ENCODE measurements at regions not wholly inside any gene's neighbourhood (a gene's known extent, or its start where the extent isn't known, plus 50 kb on each side); places are given as distances from the start of the nearest gene placed in this dataset.

DNA sequence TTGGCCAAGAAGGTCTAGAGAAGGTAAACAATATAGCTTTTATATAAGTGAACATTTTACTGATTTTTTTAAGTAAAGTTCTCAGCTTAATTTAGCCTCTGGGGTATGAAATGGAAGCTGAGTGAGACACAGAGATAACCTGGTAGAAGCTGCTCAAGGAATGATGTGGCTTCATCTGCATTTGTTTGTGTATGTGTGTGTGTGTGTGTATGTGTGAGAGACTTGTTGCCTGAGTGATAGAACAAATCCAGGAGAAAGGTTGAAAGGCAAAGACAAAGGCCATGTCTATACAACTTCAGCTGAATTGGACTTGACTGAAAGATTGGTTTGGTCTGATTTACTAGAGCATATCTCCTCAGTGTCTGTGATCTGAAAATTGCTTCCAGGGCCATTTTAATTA is 63.6 kb downstream of the PCDH7 start:
- DNase-seq (ENCODE audit: low read depth): no peak

DNA sequence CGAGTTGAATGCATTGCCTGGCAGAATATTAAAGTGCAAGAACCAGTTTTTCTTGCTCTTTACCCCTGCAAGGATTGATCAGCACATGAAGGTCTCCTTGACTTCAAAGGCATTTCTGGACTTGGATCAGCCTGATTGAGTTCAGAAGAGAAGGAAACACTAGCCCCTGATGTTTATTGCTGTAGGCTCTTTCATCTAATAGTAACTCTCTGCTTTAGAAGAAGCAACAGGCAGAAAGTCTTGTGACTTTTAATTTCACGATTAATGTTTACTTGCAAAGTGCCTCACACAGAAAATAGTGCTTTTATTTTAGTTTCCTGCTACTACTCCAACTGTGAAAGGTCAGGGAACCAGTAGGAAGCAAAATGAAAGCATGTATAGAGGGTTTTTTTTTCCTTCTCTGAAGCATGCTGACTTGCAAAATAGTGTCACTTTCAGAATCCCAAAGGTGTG is 69.1 kb downstream of the PCDH7 start:
- no peak for DNase-seq (ENCODE audit: low read depth)

DNA sequence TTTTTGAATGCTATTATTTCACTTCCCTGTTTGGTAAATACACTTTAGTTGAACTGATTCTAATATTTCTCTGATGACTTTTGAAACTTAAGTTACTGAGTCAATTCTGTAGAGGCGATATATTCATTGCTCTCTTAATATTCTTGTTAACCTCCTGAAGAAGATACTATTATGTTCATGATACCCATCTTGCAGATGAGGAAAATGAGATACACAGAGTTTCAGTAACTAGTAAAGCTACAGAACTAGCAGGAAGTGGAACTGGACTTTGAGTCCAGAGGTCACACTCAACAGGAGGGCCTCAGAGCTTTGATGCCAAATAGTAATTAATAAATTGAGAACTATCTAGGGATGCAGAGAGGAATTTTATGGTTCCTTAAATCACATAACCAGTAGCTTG is 70.0 kb downstream of the PCDH7 start:
- DNase-seq (ENCODE audit: low read depth): no peak

DNA sequence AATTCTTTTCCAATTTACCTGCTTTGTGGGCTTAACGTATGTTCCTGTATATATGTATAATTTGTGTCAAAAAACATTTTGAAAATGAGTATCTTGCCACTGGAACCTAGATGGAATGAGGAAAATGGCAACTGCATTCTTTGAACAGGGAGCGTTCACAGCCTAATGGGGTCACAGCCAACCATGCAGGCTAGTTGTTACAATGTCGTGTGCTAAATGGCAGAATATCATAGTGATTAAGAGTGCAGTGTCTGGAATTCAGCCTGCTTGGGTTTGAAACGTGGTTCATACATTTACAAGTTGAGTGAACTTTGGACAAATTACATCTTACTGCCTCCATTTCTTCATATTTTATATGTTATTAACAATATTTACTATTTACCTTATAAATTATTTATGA is 70.8 kb downstream of the PCDH7 start:
- no peak for DNase-seq (ENCODE audit: low read depth)

DNA sequence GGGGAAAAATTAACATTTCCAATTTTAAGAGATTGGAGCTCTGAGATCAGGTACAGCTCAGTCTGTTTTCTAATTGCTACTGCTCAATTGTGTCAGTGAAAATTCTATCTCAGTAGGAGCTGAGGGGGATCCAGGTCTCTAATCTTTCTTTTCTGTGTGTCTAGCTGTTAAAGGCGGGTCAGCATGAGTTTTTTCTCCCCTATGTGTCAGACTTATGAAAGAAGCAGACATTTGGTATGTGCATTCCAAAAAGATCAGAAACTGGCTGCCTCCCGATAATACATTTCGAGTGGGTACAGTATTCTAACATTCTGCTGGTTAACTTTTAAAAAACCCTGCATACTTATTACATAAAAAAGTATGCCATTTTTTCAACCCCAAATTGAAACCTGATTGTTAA is 72.4 kb downstream of the PCDH7 start:
- DNase-seq (ENCODE audit: low read depth): no peak

DNA sequence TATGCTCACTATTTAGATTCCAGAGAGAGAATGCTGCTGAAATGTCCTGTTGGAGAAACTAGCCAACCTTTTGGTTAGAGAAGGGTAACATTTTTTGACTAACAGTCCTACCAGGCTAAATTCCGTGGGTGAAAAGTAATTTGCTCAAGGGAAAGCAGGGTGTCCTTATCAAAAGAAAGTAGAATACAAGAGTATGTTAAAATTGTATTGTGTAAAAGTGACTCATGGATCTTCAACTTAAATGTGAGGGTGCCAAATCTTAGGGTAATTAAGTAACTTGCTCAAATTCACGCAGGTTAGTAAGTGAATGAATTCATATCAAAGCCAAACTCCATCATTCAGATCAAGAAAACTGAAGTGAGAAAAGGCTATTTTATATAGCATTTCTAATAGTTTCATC is 81.7 kb downstream of the PCDH7 start:
- no peak for DNase-seq (ENCODE audit: low read depth)

DNA sequence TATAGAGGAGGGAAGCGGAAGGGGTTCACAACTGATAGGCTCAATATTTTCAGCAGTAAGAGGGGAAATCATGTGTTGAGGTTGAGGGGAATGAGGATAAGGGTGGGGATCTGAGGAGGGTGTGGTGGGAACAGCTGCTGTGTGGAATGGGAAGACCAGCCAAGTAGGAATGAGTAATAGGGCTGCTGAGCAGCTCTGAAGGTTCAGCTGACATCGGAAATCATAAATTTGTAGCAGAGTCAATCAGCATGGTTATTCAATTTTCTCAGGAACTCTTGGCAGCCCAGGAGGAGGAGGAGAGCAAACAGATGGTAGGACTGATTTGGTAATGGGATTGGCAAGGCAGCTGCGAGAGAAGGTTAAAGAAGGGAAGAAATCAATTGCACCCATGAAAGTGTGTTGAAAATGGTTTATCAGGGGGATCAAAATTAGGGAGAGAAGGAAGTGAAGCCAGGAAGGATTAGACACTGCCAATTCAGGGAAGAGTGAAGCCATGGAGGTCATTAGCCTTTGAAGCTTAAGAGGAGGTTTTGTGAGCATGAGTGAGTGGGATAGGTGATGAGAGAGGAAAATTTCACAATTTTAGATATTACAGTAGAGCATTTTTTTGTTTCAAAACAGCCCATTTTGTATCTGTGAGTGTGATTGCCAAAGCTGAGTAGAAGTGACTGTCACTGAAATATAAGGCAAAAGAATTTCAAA is 82.6 kb downstream of the PCDH7 start:
- DNase-seq (ENCODE audit: low read depth): peak; percentile 97

DNA sequence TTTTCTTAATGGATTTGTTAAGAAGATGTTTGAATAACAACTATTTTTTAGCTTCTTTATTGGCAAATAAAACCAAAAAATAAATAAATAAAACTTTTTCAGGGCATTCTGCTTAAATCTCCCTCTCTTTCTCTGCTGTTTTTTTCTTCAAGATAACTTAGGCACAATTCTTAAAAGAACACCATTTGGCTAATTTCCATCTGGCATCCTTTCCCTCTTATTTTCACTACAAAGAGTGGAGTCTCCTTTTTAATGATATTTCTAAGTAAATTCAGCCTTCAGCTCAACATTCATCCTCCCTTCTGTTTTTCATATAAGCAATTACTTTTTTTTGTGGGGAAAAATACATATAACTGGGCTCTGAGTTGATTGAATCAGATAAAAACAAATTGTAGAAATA is 88.1 kb downstream of the PCDH7 start:
- peak; percentile 33 for DNase-seq (ENCODE audit: low read depth)

DNA sequence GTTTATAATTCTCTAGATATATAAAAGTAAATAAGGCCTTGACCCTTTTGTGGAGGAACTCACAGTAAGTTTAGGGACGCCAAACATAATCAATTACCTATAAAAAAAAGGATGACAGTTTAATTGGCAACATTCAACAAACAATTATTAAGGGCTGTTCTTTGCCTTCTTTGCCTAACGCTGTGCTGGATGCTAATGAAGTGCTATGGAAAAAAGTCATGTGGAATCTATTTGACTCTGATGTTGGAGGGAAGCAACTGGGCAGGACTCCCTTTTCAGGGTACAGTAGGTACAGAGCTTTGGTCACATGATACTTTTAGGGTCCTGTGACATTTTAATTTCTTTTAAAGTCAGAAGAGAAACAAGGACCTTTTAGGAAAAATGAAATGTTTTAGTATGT is 91.1 kb downstream of the PCDH7 start:
- DNase-seq (ENCODE audit: low read depth): no peak

DNA sequence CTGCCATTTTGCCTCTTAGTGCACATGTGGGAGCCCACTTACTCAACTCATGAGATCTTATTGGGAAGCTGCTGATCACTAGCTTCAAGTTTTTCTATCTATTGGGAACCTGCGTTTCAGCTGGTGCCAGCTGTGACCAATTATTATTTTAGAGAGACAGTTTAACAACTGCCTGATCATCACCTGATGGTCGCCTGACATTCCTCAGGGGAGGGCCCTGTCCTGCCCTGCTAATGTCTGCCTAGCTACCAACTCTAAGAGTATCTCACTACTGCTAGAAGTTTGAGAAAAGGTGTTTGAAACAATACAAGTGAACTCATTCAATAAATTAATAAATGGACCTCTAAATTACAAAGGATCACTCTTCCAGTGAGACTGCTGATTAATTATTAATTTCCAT is 95.5 kb downstream of the PCDH7 start:
- DNase-seq (ENCODE audit: low read depth): no peak

DNA sequence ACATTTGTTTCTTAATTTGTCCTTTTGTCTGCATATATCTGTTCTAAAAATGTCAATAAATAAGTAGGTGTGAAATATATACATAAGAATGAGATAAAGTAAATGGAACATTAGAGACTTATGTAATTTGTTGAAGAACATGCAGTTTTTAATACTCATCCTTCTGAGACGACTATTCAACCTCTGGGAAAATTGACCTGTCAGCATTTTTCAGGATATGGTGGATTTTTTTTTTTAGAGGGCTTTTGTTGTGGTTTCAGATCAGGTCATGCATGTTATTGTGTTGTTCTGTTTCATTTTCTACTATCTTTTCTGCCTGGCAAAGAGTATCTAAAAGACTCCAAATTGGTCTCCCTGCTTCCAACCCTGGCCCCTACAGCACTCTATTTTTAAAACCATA is 97.3 kb downstream of the PCDH7 start:
- DNase-seq (ENCODE audit: low read depth): no peak

DNA sequence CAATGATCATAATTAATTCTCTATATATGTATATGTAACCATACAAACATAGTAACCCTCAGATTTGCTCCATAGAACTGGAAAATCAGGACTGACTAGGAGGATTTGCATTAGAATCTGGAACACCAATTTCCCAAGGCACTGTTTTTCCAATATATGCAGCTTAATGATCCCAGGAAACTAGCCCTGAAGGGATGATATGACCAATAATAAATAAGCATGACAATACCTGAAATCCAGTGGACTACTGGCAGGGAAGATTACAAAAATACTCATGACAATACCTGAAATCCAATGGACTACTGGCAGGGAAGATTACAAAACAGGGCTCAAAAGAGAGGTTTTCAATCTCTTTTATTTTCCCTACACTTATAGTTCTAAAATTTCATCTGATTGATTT is 98.4 kb downstream of the PCDH7 start:
- no peak for DNase-seq (ENCODE audit: low read depth)

DNA sequence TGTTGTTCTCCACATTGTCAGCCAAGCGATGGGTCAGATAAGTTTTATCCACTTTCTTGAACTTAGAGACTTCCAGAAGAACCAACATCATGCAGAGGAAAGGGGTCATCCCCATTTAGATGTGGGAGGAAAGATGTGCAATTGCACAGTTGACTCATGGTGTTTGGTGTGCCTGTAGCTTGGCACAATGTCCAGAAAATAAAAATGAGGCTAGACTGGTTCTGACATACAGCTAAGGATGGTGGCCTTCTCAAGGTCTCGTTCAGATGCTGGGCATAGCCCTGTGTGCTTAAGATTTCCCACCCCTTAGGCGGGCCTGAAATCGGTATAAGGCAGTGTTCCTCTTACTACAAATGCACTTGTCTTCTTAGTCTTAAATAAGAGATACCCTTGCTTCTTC is 101.1 kb downstream of the PCDH7 start:
- no peak for DNase-seq (ENCODE audit: low read depth)

DNA sequence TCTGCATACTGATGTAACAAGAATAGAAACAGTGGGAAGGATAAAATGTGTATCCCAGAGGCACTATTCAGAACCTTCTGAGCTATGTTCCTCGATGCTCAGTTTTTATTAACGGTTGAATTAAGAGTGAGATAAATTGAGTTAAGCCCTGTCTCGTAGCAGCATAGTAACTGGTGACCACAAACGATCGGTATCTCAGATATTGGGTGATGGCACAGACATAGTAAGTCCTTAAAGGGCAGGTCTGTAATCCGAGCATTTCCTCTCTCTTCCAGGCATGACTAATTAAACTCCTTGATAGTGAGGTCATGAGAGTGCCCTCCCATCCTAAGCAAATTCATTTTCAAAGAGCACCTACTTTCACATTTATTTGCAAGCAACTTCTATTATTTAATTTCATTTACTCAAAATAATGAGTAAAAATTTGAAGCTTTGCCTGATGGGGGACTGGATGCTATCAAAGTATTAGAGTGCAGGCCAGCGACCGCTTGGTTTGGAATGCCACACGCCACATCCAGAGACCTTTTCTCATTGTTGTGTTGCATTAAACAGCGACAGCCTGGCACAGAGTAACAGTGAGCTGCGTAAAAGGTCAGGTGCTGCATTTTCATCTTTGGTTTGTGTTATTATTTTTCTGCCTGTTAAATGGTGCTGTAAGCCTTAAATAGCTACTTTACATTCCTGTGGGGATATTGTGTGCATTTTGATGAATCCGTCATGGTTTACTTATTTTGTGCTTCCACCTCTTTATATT is 101.9 kb downstream of the PCDH7 start:
- DNase-seq (ENCODE audit: low read depth): peak; percentile 68

DNA sequence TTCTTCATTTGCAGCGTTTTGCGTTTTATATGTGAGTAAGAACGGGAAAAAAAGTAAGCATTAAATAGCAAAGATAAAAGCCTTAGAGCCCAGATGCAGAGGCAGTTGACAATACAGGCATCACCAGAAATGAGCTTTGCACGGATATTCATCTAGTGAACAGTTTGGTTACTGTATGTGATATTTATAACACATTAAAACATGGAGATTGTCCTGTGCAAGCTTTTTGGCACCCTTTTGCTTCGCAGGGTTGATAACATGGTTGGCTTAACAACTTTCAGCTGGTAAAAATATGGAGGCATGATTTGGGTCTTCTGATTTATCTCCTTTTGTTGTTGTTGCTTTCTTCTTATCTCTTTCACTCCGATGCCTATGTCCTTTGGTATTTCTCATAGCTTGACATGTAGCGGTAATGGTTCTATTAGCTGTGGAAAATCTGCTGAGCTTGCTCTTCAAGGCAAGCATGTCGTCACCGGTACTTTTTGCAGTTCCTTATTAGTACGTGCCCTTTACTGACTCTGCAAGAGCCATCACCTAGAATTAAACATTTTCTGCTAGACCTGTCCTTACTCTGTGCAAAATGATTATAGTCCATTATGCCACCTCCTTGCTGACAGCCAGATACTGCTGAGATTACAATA is 102.9 kb downstream of the PCDH7 start:
- no peak for DNase-seq (ENCODE audit: low read depth)

DNA sequence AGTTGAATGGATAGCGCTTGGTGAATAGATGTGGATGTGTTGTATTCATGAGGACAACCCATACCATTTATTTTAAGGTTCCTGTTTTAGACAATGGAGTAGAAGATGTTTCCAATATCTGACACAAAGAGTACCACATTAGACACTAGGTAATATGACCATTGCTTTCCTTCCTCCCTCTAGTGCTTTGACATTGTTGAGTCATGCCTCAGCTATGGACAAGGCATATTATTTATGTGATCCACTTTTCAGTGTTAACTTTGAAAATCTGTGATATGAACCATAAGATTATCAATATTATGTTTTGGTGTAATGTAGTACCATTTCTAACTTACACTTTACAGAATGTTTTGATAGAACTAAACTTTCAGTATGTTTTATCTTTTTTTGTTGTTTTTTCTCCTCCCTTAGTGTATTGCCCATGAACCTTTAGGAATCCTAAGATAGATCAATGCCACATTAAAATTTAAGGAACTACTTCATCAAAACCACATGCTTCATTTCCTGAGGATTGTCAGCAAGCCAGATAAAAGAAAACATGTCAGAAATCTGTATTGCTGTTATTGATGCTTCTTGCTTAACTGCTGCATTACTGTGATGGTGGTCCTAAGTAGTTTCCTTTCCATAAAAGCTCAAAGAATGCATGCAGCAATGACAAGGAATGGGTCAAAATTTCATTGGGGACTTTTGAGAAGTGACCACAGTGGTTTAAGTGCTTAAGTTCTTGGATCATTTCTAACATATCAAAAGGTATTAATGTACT is 105.0 kb downstream of the PCDH7 start:
- no peak for DNase-seq (ENCODE audit: low read depth)

DNA sequence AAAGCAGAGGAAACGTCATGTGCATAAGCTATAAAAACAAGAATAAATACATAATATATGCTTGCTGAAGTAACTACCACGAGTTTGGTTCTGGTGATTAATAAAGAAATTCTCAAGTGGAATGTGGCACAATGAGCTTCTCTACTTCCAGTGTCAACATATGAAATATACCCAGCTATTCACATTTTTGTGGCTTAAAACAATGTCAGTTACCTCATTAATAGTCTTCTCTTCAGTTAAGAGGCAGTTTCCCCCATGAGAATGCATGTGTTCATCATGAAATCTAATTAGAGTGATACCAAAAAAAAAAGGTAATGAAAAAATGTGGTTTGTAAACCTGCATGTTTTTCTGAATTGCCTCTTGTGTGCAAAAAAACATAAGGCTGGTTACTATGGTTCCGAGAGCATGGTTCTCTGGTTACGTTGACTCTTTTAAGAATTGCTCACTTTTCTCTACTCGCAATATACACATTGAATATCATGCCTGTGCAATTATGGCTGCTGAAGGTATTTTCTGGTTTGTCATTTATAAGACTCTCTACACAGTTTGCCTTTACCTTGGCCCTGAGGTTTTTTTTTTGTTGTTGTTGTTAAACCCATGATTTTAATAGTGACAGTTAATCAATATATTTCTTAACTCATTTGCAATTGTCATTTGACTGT is 108.2 kb downstream of the PCDH7 start:
- peak; percentile 32 for DNase-seq (ENCODE audit: low read depth)

DNA sequence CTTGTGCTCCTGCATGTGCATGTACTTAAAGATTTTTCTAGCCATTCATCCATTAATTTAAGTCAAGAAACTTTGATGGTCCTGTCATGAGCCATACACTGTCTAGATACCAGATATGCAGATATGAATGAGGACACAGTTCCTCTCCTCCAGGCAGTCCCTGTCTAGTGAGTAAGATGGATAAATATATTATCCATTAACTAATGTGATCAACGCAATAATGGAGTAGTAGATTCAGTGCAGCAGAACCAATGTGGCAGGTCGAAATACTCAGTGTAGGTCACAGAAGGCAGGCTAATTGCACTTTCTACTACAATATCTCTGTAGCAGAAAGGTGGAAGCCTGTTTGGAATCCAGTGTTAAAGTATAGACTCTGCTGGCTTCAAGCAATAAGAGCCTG is 112.5 kb downstream of the PCDH7 start:
- DNase-seq (ENCODE audit: low read depth): no peak

DNA sequence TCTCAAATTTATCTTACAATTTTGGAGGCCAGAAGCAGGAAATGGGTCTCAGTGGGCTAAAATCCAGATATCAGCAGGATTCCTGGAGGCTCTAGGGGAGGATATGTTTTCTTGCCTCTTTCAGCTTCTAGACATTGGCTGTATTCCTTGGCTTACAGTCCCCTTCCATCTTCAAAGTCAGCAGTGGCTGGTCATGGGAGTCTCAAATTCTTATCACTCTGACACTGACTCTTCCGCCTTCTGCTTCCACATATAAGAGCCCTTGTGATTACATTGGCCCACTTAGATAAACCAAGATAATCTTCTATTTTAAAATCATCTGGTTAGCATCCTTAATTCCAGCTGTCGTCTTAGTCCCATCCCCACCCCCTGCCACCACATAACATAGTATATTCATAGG is 113.0 kb downstream of the PCDH7 start:
- no peak for DNase-seq (ENCODE audit: low read depth)

DNA sequence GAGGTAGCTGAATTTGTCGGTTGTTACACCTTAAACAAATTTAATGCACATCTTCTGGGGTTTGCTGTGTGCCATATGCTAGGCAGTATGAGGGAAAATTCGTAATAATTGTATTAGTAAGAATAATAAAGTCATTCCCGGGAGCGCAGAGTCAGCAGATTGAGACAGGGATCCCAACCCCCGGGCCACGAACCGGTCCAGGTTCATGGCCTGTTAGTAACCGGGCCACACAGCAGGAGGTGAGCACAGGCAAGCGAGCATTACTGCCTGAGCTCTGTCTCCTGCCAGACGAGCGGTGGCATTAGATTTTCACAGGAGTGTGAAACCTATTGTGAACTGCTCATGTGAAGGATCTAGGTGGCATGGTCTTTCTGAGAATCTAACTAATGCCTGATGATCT is 114.9 kb downstream of the PCDH7 start:
- DNase-seq (ENCODE audit: low read depth): no peak

DNA sequence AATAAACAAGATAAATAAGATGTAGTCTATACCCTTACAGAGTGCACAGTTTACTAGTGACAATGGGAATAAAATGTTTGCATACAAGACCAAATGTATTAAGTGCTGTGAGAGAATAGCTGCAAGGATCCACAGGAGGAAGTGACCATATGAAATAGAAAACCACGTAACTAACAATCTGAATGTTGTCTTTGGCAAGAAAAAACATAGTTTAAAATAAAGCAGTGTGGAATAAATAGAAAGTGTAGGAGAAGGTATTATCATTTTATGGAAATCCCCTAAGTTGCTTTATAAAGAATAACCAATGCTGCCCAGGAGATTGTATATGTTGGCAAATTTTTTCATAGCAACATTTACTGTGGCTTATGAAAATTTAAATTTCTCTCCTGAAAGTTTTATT is 116.1 kb downstream of the PCDH7 start:
- DNase-seq (ENCODE audit: low read depth): no peak
